HCT116 (cell line): ENCODE measurements at regions not wholly inside any gene's neighbourhood (a gene's known extent, or its start where the extent isn't known, plus 50 kb on each side); places are given as distances from the start of the nearest gene placed in this dataset.

Source experiments
- ATF3 ChIP-seq: IDR thresholded peaks from 2 replicates; pipeline ENCODE4 v1.6.1; 2012
- CTCF ChIP-seq, 3 experiments: fragments of 200-600 bp in 1 of 3; sonication (generic) in 1 of 3; IDR thresholded peaks in 2 of 3; conservative IDR thresholded peaks in 1 of 3; 2 replicates each; pipeline ENCODE4 v1.5.1; 2012 to 2017; ENCODE audit warnings: low read depth in 2 of 3, low read length in 2 of 3, antibody characterized with exemption in 1 of 3, borderline replicate concordance in 1 of 3, control low read depth in 1 of 3, mild to moderate bottlenecking in 1 of 3, mixed read lengths in 1 of 3, mixed run types in 1 of 3, moderate library complexity in 1 of 3; ENCODE audit not compliant: insufficient read depth in 1 of 3
- EZH2phosphoT487 ChIP-seq: fragments of 200-600 bp; IDR thresholded peaks from 2 replicates; pipeline ENCODE4 v1.6.1; 2018; ENCODE audit warnings: antibody characterized with exemption, borderline replicate concordance
- POLR2A ChIP-seq: IDR thresholded peaks from 2 replicates; pipeline ENCODE4 v1.7.0; 2011; ENCODE audit warnings: borderline replicate concordance; ENCODE audit not compliant: insufficient read depth, insufficient read length; ENCODE audit errors: extremely low read depth
- POLR2AphosphoS5 ChIP-seq: IDR thresholded peaks from 2 replicates; pipeline ENCODE4 v1.6.1; 2011; ENCODE audit warnings: mild to moderate bottlenecking, low read depth, low read length, moderate library complexity
- SIN3A ChIP-seq: IDR thresholded peaks from 2 replicates; pipeline ENCODE4 v1.6.1; 2012; ENCODE audit warnings: low read depth
- SRF ChIP-seq: IDR thresholded peaks from 2 replicates; pipeline ENCODE4 v1.6.1; 2012; ENCODE audit warnings: low read depth
- ZFX ChIP-seq: fragments of 450-650 bp; IDR thresholded peaks from 2 replicates; pipeline ENCODE4 v1.6.1; 2017
- TF ChIP-seq, protein P1 (sequence below): IDR thresholded peaks from 2 replicates; pipeline ENCODE4 v1.6.1; 2012; ENCODE audit warnings: low read depth
- TF ChIP-seq, protein P2 (sequence below): IDR thresholded peaks from 2 replicates; pipeline ENCODE4 v1.6.1; 2012

GRCh38 chr3:67290438-67290837, 292.3 kb downstream of the KBTBD8 start:
- TF ChIP-seq CTCF (IDR thresholded peaks at IDR 0.05 in 2 of 3, conservative IDR thresholded peaks at IDR 0.05 in 1 of 3; ENCODE audit: borderline replicate concordance in 1 of 3, insufficient read depth in 1 of 3, low read depth in 2 of 3, low read length in 2 of 3) (no peak), POLR2AphosphoS5 (no peak), SRF (no peak), POLR2A (no peak), ATF3 (no peak), SIN3A (no peak), ZFX (no peak), EZH2phosphoT487 (no peak)
- TF ChIP-seq, protein P1, sequence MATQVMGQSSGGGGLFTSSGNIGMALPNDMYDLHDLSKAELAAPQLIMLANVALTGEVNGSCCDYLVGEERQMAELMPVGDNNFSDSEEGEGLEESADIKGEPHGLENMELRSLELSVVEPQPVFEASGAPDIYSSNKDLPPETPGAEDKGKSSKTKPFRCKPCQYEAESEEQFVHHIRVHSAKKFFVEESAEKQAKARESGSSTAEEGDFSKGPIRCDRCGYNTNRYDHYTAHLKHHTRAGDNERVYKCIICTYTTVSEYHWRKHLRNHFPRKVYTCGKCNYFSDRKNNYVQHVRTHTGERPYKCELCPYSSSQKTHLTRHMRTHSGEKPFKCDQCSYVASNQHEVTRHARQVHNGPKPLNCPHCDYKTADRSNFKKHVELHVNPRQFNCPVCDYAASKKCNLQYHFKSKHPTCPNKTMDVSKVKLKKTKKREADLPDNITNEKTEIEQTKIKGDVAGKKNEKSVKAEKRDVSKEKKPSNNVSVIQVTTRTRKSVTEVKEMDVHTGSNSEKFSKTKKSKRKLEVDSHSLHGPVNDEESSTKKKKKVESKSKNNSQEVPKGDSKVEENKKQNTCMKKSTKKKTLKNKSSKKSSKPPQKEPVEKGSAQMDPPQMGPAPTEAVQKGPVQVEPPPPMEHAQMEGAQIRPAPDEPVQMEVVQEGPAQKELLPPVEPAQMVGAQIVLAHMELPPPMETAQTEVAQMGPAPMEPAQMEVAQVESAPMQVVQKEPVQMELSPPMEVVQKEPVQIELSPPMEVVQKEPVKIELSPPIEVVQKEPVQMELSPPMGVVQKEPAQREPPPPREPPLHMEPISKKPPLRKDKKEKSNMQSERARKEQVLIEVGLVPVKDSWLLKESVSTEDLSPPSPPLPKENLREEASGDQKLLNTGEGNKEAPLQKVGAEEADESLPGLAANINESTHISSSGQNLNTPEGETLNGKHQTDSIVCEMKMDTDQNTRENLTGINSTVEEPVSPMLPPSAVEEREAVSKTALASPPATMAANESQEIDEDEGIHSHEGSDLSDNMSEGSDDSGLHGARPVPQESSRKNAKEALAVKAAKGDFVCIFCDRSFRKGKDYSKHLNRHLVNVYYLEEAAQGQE = no peak
- TF ChIP-seq, protein P2, sequence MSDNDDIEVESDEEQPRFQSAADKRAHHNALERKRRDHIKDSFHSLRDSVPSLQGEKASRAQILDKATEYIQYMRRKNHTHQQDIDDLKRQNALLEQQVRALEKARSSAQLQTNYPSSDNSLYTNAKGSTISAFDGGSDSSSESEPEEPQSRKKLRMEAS = no peak
